ENCODE measurements at regions not wholly inside any gene's neighbourhood (a gene's known extent, or its start where the extent isn't known, plus 50 kb on each side); places are given as distances from the start of the nearest gene placed in this dataset.

- H3K9me3 Mint-ChIP-seq = no peaks in the 10 kb centered on the region
- TF ChIP-seq CTCF (IDR thresholded peaks at IDR 0.05) = no peak
- H3K36me3 Mint-ChIP-seq (ENCODE audit: low read depth) = no peaks in the 10 kb centered on the region
- H3K4me3 Mint-ChIP-seq = no peak overlapping the region
- no peak overlapping the region for H3K27ac Mint-ChIP-seq
- no peaks in the 10 kb centered on the region for H3K4me1 Mint-ChIP-seq
- H3K27me3 Mint-ChIP-seq (ENCODE audit: low read depth, poor library complexity) = peaks cover 7% of the 10 kb centered on the region
- DNase-seq = no peak
Measured at GRCh38 chr3:117734496-117734895, 1024.9 kb downstream of the TUSC7 start.

- Mint-ChIP-seq H3K27me3 (ENCODE audit: low read depth, poor library complexity) (peaks cover 3% of the 10 kb centered on the region), H3K4me3 (no peak overlapping the region), H3K27ac (no peak overlapping the region), H3K4me1 (no peaks in the 10 kb centered on the region), H3K9me3 (no peaks in the 10 kb centered on the region), H3K36me3 (ENCODE audit: low read depth) (no peaks in the 10 kb centered on the region)
- TF ChIP-seq CTCF (IDR thresholded peaks at IDR 0.05) = no peak
- DNase-seq = no peak
Measured at GRCh38 chr3:117735481-117736101, 1026.0 kb downstream of the TUSC7 start.

GRCh38 chr3:117736846-117737245 is 1027.3 kb downstream of the TUSC7 start:
- no peaks in the 10 kb centered on the region for H3K9me3 Mint-ChIP-seq
- TF ChIP-seq CTCF (IDR thresholded peaks at IDR 0.05) = no peak
- peaks cover 3% of the 10 kb centered on the region for H3K27me3 Mint-ChIP-seq (ENCODE audit: low read depth, poor library complexity)
- H3K36me3 Mint-ChIP-seq (ENCODE audit: low read depth) = no peaks in the 10 kb centered on the region
- H3K4me3 Mint-ChIP-seq = no peak overlapping the region
- no peak overlapping the region for H3K27ac Mint-ChIP-seq
- DNase-seq = no peak
- H3K4me1 Mint-ChIP-seq = no peaks in the 10 kb centered on the region

- H3K9me3 Mint-ChIP-seq = peaks cover 4% of the 10 kb centered on the region
Measured at GRCh38 chr3:117743993-117744392, 1034.4 kb downstream of the TUSC7 start.

GRCh38 chr3:117744935-117745334 is 1035.4 kb downstream of the TUSC7 start:
- no peak overlapping the region for H3K27ac Mint-ChIP-seq
- H3K4me1 Mint-ChIP-seq = no peaks in the 10 kb centered on the region
- peaks cover 4% of the 10 kb centered on the region for H3K9me3 Mint-ChIP-seq
- H3K36me3 Mint-ChIP-seq (ENCODE audit: low read depth) = no peaks in the 10 kb centered on the region
- H3K4me3 Mint-ChIP-seq = no peak overlapping the region
- no peaks in the 10 kb centered on the region for H3K27me3 Mint-ChIP-seq (ENCODE audit: low read depth, poor library complexity)
- DNase-seq = no peak
- no peak for TF ChIP-seq CTCF (IDR thresholded peaks at IDR 0.05)

More at GRCh38 chr3:117743993-117744392, 1034.4 kb downstream of the TUSC7 start:
- Mint-ChIP-seq H3K4me3 (no peak overlapping the region), H3K27ac (no peak overlapping the region), H3K36me3 (ENCODE audit: low read depth) (no peaks in the 10 kb centered on the region), H3K4me1 (no peaks in the 10 kb centered on the region), H3K27me3 (ENCODE audit: low read depth, poor library complexity) (no peaks in the 10 kb centered on the region)
- DNase-seq = no peak
- TF ChIP-seq CTCF (IDR thresholded peaks at IDR 0.05) = no peak

GRCh38 chr3:117745516-117745915 is 1035.9 kb downstream of the TUSC7 start:
- Mint-ChIP-seq H3K9me3 (peaks cover 4% of the 10 kb centered on the region), H3K4me1 (no peaks in the 10 kb centered on the region), H3K4me3 (no peak overlapping the region), H3K27ac (no peak overlapping the region), H3K27me3 (ENCODE audit: low read depth, poor library complexity) (no peaks in the 10 kb centered on the region), H3K36me3 (ENCODE audit: low read depth) (no peaks in the 10 kb centered on the region)
- TF ChIP-seq CTCF (IDR thresholded peaks at IDR 0.05) = no peak
- DNase-seq = no peak

Data from nephron progenitor cell (in vitro differentiated cells).